Stimulated activated CD8-positive, alpha-beta memory T cell treated with anti-CD3 and anti-CD28 coated beads, Interleukin-7, amount 100 ng/mL, for 24 hours (primary cell): ENCODE measurements at regions not wholly inside any gene's neighbourhood (a gene's known extent, or its start where the extent isn't known, plus 50 kb on each side); places are given as distances from the start of the nearest gene placed in this dataset.
"Not testable (repeated sequence)": the region's sequence is repeated elsewhere in the genome, so short reads cannot be mapped to it uniquely, and the experiment has no call there.

Experiments
- DNase-seq: peaks from one replicate; pipeline ENCODE4 v3.0.0-alpha.2; 2020; ENCODE audit warnings: low read depth

DNA sequence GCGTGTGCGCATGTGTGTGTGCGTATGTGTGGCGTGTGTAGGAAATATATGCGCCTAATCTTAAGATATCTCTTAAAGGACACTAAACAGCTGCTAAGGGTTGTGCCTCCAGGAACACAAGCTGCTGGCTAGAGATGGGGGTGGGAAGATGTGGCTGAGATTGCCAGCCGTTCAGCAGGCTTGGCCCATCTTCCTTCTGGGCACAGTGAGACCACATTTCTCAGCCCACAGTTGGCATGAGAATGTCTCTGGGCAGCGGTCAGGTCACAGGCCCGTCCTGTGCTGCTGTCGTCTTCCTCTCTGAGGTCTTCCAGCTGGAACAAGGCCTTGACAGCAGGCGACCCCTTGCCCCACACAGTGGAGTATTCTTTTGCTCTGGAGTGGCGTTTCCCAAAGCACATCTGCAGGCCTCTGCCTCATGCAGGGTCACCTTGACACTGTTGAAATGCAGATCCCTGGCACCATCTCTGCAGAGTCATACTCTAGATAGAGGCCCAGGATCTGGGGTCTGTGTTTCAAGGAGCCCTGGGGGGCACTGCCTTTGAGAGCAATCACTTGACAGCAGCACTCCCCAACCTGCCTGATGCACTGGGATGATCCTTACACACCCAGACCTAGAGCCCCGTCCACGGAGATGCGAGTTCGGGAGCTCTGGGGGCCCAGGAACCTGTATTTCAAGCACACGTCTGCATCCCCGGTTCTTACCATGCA is 335.5 kb upstream of the SFSWAP start:
- DNase-seq, result no peak

DNA sequence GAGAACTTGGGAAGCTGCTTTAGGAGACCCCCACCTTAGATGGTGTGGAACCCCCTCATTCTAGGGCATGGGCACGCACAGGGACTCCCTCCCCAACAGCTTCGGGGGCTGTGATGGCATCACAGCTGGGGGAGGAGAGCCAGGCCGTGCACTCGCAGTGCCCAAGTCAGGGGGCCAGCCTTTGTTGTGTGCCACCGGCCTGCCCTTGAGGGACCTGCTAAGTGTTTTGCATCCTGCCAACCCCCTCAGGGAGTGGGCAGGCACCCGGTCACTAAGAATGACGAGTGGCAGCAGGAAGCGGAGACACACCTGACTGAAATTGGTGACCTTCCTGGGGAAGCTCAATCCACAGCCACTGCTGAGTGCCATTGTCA is 334.9 kb upstream of the SFSWAP start:
- DNase-seq, result no peak

- DNase-seq, result no peak
Measured at GRCh38 chr12:131378176-131378842, 332.6 kb upstream of the SFSWAP start.

GRCh38 chr12:131378861-131379665 is 331.8 kb upstream of the SFSWAP start:
- no peak for DNase-seq

GRCh38 chr12:131379738-131380137 is 331.2 kb upstream of the SFSWAP start:
- no peak for DNase-seq

GRCh38 chr12:131380220-131380964 is 330.5 kb upstream of the SFSWAP start:
- DNase-seq, result no peak

DNA sequence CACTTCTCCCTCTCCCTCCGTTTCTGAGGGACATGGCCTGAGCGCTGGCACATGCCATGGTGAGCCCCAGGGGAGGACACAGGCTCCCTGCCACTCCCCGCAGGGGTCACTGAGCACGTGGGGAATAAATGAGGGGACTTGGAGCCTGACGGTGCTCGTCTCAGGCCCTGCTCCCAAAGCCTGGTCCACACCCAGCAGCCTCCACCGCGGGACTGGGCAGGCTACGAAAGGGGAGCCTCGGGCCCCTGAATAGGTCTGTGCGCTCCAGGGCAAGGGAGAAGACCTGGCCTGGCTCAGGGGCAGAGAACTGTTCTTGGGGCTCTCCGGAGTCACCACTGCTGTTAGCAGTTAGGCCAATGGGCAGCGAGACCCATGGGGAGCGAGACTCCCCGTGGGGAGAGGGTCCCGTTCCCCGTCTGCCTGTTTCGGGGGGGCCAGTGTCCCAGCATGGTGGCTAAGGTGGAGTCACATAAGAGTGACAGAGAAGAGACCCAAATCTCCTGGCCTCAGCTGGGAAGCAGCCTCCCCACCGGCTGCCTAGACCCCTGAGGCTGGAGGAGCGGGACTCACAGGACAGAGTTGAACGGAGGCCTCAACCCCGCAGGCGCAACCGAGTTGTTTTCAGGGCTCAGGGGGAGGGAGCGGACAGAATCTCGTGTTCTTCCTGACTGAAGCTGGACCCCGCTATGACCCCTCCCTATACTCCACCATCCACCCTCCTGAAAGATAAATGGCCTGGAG is 329.8 kb upstream of the SFSWAP start:
- no peak for DNase-seq

- DNase-seq, result no peak
Measured at GRCh38 chr12:131381716-131382430, 329.0 kb upstream of the SFSWAP start.

DNA sequence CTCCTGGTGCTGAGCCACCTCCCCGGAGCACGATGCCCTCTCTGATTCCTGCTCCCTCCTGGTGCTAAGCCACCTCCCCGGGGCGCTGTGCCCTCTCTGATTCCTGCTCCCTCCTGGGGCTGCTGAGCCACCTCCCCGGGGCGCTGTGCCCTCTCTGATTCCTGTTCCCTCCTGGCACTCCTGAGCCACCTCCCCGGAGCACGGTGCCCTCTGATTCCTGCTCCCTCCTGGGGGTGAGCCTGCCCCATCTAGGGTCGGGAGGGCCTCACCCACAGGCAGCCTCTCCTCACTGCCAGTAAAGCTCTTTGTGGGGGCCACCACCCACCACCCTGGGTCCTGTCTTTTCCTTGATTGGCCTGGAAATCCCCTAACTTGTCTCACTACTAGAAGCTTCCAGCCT is 327.6 kb upstream of the SFSWAP start:
- DNase-seq, result no peak

- DNase-seq, result no peak
Measured at GRCh38 chr12:131383741-131384543, 326.9 kb upstream of the SFSWAP start.

DNA sequence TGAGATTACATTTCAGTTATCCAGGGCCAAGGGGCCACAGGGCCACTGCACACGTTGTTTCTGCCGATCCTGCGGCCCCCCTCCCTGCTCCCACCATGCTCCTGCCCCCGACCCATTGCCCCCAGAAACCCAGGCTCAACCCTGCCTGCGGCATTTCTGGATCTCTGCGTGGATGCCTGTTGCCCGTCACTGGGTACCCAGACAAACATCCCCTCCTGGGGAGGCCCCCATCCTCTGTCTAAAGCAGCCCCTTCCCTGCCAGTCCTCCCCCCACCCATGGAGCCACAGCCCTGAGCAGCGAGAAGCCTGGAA is 326.4 kb upstream of the SFSWAP start:
- no peak for DNase-seq

GRCh38 chr12:131385313-131386166 is 325.4 kb upstream of the SFSWAP start:
- no peak for DNase-seq

DNA sequence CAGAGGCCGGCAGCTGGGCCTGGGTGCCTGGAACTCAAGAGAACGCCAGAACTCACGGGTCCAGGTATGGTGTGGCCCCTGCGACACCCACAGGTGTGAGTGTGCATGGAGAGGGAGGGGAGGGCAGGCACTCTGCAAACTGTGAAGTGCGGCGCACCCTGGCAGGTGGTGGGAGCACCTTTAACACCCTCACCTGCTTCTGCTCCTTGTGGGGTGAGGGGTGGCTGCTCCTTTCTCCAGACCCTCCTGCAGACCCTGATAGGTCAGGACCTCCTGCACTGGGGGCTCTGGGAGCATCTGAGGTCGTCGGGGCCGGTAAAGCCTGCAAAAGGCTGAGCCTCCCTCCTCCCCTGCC is 324.7 kb upstream of the SFSWAP start:
- no peak for DNase-seq

DNA sequence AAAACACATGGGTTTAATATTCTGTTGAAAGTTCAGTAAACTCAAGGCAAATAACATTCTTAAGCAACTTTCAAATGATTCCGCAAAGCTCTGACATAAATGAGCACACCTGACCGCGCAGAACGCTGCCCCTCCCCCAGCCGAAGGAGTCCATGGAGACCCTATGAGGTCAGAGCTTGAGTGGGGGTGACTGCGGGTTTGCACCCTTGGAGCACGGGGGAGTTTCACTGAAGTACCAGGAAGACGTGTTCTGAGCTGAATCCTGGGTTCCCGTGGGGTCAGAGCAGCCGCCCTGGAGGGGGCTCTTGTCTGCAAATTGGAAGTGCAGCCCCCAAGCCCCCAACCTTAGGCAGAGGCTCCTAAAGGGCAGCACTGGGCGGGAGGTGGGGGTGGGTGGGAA is 324.1 kb upstream of the SFSWAP start:
- DNase-seq, result no peak

GRCh38 chr12:131387281-131388163 is 323.4 kb upstream of the SFSWAP start:
- DNase-seq, result no peak

DNA sequence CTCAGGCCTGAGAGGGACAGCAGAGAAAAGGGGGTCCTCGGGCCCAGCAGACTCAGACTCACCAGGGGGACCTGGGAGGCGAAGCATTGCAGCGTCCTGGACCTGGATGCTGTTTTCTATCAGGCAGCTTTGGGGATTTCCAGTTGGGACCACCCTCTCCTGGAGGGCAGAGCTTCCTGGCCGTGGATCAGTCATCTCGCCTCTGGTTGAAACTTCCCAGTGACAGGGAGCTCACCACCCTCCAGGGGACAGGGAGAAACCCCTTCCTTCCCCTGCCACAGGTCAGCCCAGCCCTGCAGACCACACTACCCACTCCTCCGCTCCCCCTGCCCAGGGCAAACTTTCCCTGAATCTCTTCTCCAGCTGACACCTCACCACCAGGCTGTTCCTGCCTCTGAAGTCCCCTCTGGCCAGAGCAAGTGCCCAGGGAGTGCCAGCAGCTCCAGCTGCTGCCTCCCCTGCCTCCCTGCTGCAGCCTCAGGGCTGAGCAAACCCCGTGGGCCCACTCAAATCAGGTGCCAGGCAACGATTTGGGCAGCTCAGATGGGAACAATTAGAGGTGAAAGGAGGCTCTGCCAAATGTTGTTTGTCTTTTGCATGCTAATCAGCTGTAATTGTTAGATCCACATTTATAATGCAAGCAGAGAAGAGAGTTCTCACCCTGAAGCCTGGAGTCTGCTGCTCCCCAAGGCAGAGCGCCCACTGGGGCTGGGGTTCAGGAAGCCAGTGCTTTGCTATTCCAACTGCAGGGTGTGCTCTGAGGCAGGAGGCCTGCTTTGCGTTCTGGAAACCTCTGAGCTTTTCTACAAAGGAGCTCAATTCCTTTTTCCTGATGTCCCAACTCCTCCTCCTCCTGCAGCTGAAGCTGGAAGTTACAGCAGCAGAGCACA is 322.5 kb upstream of the SFSWAP start:
- DNase-seq, result not testable (repeated sequence)
